K562 (cell line): ENCODE measurements at regions not wholly inside any gene's neighbourhood (a gene's known extent, or its start where the extent isn't known, plus 50 kb on each side); places are given as distances from the start of the nearest gene placed in this dataset.

Experiments
- ATAC-seq: fragments of 200-7000 bp; cut with Tn5 transposase; 3 replicates; pipeline ENCODE4 v1.9.1; 2020; ENCODE audit warnings: moderate library complexity
- BruUV-seq: library from RNA; stranded (reverse); fragments of 400-500 nt; replicated peaks from 2 replicates; lab custom pipeline; 2021; lab: Mats Ljungman, UMichigan
- CTCF ChIA-PET: fragments of 300-600 bp; formaldehyde crosslinking; extraction: SDS; loops from one replicate; lab custom pipeline; 2021; ENCODE audit warnings: low intra/inter-chr PET ratio; lab: Yijun Ruan, JAX
- POLR2A ChIA-PET: fragments of 300-600, 350-650 bp; sonication (Branson Sonifier 250); formaldehyde crosslinking; extraction: SDS; loops from one replicate; lab custom pipeline; 2021; ENCODE audit warnings: antibody characterized with exemption, inconsistent platforms; lab: Yijun Ruan, JAX
- DNase-seq, 4 experiments: peaks; one replicate each; pipeline versions ENCODE4 v3.0.0 to v3.0.0-alpha.2; 2011 to 2018; ENCODE audit warnings: low spot score in 3 of 4, mixed read lengths in 3 of 4; ENCODE audit errors: extremely low read depth in 1 of 4
- FAIRE-seq: peaks from 2 replicates; lab custom pipeline; 2011; peaks lifted over from hg19 to GRCh38; lab: Jason Lieb, UNC
- H2AFZ ChIP-seq: 2 replicates; pipeline ENCODE4 v1.6.0; 2011; ENCODE audit warnings: low read depth, low read length, control low read depth, inconsistent platforms
- H3K27ac ChIP-seq: fragments of 200-600 bp; 3 replicates; pipeline ENCODE4 v1.8.0; 2011; ENCODE audit warnings: low read depth, mild to moderate bottlenecking, control low read depth, inconsistent platforms, low read length, moderate library complexity, mixed read lengths; ENCODE audit errors: extremely low read depth
- H3K27me3 ChIP-seq, 2 experiments: fragments of 300-600 bp in 1 of 2; 2 replicates in 1 of 2; 3 replicates in 1 of 2; pipeline versions ENCODE4 v1.6.0 to v1.8.0; 2011; ENCODE audit warnings: inconsistent platforms in 2 of 2, low read length in 2 of 2, mild to moderate bottlenecking in 1 of 2, mixed read lengths in 1 of 2, moderate library complexity in 1 of 2; ENCODE audit not compliant: control insufficient read depth in 2 of 2, insufficient read depth in 2 of 2
- H3K36me3 ChIP-seq: fragments of 300-600 bp; 3 replicates; pipeline ENCODE4 v1.8.0; 2011; ENCODE audit warnings: mild to moderate bottlenecking, low read length, inconsistent platforms; ENCODE audit not compliant: control insufficient read depth, insufficient read depth
- H3K4me1 ChIP-seq, 2 experiments: fragments of 200-600 bp in 1 of 2; replicated peaks in 1 of 2; 2 replicates in 1 of 2; 3 replicates in 1 of 2; pipeline versions ENCODE4 v1.5.1 to v1.8.0; 2011; ENCODE audit warnings: inconsistent platforms in 2 of 2, low read length in 2 of 2, mild to moderate bottlenecking in 1 of 2, mixed read lengths in 1 of 2, moderate library complexity in 1 of 2; ENCODE audit not compliant: control insufficient read depth in 2 of 2, insufficient read depth in 2 of 2
- H3K4me2 ChIP-seq: 2 replicates; pipeline ENCODE4 v1.6.1; 2011; ENCODE audit warnings: low read length, control low read depth, inconsistent platforms, mixed read lengths; ENCODE audit not compliant: insufficient read depth
- H3K4me3 ChIP-seq: fragments of 200-600 bp; sonication (generic), shearing (Covaris generic); 2 replicates; pipeline ENCODE4 v1.5.1; 2016; ENCODE audit warnings: control low read depth, inconsistent platforms
- H3K79me2 ChIP-seq: fragments of 200-600 bp; 3 replicates; pipeline ENCODE4 v1.8.0; 2011; ENCODE audit warnings: low read length, inconsistent platforms; ENCODE audit not compliant: control insufficient read depth, insufficient read depth
- H3K9ac ChIP-seq, 2 experiments: 2 replicates each; pipeline versions ENCODE4 v1.6.0 to v1.6.1; 2011; ENCODE audit warnings: low read depth in 2 of 2, low read length in 2 of 2, control low read depth in 1 of 2, inconsistent platforms in 1 of 2, mild to moderate bottlenecking in 1 of 2, mixed read lengths in 1 of 2; ENCODE audit not compliant: insufficient read depth in 1 of 2
- H3K9me1 ChIP-seq: one replicate; pipeline ENCODE4 v1.6.0; 2011; ENCODE audit warnings: inconsistent platforms, mild to moderate bottlenecking, low read length, moderate library complexity; ENCODE audit not compliant: control insufficient read depth, insufficient read depth
- H3K9me3 ChIP-seq: replicated peaks from 2 replicates; pipeline ENCODE4 v1.5.1; 2011; ENCODE audit warnings: low read depth, low read length, inconsistent platforms; ENCODE audit not compliant: control insufficient read depth, insufficient read depth
- H4K20me1 ChIP-seq: replicated peaks from 2 replicates; pipeline ENCODE4 v1.6.1; 2011; ENCODE audit warnings: low read length, inconsistent platforms, mixed read lengths; ENCODE audit not compliant: control insufficient read depth, insufficient read depth
- C11orf30 ChIP-seq: fragments of 450-650 bp; IDR thresholded peaks from 2 replicates; pipeline ENCODE4 v1.6.1; 2016; ENCODE audit warnings: low read depth, mild to moderate bottlenecking
- DPF2 ChIP-seq: fragments of 450-650 bp; IDR thresholded peaks from 2 replicates; pipeline ENCODE4 v1.6.1; 2016
- ETV1 ChIP-seq: fragments of 450-650 bp; conservative IDR thresholded peaks from 2 replicates; pipeline ENCODE4 v1.6.1; 2016; ENCODE audit warnings: missing genetic modification characterization, control low read depth, low read depth, missing compliant biosample characterization
- FOXA1 ChIP-seq: fragments of 450-650 bp; IDR thresholded peaks from 2 replicates; pipeline ENCODE4 v1.6.1; 2016; ENCODE audit warnings: mild to moderate bottlenecking, borderline replicate concordance
- MAFF ChIP-seq: IDR thresholded peaks from 2 replicates; pipeline ENCODE4 v1.6.1; 2012; ENCODE audit warnings: low read length, improper control_type of control experiment
- MAFG ChIP-seq: fragments of 450-650 bp; conservative IDR thresholded peaks from 2 replicates; pipeline ENCODE4 v1.6.1; 2016; ENCODE audit warnings: missing genetic modification characterization, missing compliant biosample characterization
- MAFK ChIP-seq: IDR thresholded peaks from 2 replicates; pipeline ENCODE4 v1.6.1; 2011; ENCODE audit warnings: low read length, improper control_type of control experiment
- PML ChIP-seq: IDR thresholded peaks from 2 replicates; pipeline ENCODE4 v1.6.1; 2012; ENCODE audit warnings: low read length, inconsistent platforms
- PTBP1 ChIP-seq: fragments of 200-400 bp; formaldehyde crosslinking; IDR thresholded peaks from 2 replicates; pipeline ENCODE4 v1.6.1; 2017; ENCODE audit warnings: low read depth, low read length
- SMARCE1 ChIP-seq: fragments of 450-650 bp; IDR thresholded peaks from 2 replicates; pipeline ENCODE4 v1.7.1; 2016; ENCODE audit warnings: mild to moderate bottlenecking
- ZNF232 ChIP-seq: sonication (generic); formaldehyde crosslinking; IDR thresholded peaks from 2 replicates; pipeline ENCODE4 v1.8.0; 2022; ENCODE audit warnings: mild to moderate bottlenecking, missing genetic modification reagents
- ZNF316 ChIP-seq: fragments of 450-650 bp; IDR thresholded peaks from 2 replicates; pipeline ENCODE4 v1.6.1; 2016
- WGBS: fragments of 100-300 bp; shearing (Covaris generic); methylation state at CpG from one replicate; pipeline ENCODE4 v1.1.6; 2016; ENCODE audit warnings: low coverage, mixed read lengths; ENCODE audit not compliant: insufficient coverage; ENCODE audit errors: missing lambda C conversion rate; 5-methylcytosine and 5-hydroxymethylcytosine counted together
- in situ Hi-C: fragments of 300-500 bp; cut with MboI; formaldehyde crosslinking; loops from 4 replicates; pipeline ENCODE4 v1.15.0; 2018; ENCODE audit warnings: inconsistent platforms, mixed read lengths
- intact Hi-C: fragments of 100-400 bp; cut with micrococcal nuclease; formaldehyde crosslinking; loops from 2 replicates; pipeline ENCODE4 v1.14.2; 2022
- TF ChIP-seq, protein P1 (sequence below): fragments of 250-450 bp; sonication (Bioruptor Pico); IDR thresholded peaks from 2 replicates; pipeline ENCODE4 v1.4.0; 2020; ENCODE audit warnings: mild to moderate bottlenecking, moderate library complexity
- TF ChIP-seq, protein P2 (sequence below): fragments of 450-650 bp; formaldehyde crosslinking; IDR thresholded peaks from 2 replicates; pipeline ENCODE4 v1.4.0; 2022; ENCODE audit warnings: missing genetic modification characterization

DNA sequence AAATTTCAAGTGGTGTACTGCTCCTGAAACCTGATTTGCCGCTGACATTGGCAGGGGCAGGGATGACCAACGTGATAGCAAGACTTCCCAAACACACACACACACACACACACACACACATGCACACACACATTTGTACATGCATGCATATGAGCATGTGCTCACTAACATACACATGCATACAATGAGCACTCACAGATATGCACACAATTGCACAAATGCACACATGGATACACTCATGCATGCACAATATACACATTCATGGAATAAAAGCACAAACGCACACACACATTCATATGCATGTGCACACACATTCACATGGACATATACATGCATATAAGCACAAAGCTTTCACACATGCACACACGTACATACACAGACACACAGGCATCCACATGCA lies 181.2 kb upstream of the ZNF618 start:
- FAIRE-seq: no peak

DNA sequence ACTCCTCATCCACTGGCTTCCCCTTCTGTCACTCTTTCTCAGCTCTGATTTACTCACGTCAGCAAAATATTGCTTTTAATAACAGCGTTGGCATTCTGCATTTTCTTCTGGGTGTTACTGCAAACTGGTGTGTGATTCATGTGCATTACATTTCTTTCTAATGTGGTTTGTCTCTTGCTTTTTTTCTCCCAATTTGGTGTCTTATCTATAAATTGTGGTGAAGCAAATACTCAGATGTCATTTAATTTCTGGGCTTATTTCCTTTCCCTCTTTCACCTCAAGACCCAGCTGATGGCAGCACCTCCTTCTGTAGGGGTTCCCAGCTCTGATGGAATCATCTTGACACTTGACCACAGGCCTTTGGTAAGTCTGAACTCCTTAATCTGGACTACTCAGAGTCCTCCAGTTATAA lies 180.7 kb upstream of the ZNF618 start:
- WGBS: 0% methylated on average over 2 of the region's 2 CpGs
- Histone ChIP-seq H3K27me3 (peaks cover 3 to 24% of the 10 kb centered on the region in 2 experiments; a peak in 3 of 5 replicates), H3K4me1 (no peaks in the 10 kb centered on the region; a peak in 1 of 5 replicates), H3K27ac (no peak overlapping the region), H2AFZ (no peak overlapping the region), H3K9me3 (no peaks in the 10 kb centered on the region; the same call in 1 of the 2 replicates), H3K4me2 (no peak overlapping the region), H3K9ac (no peak overlapping the region), H3K9me1 (no peaks in the 10 kb centered on the region), H3K79me2 (no peaks in the 10 kb centered on the region), H3K36me3 (no peaks in the 10 kb centered on the region; the same call in 2 of the 3 replicates), H4K20me1 (no peaks in the 10 kb centered on the region), H3K4me3 (no peak overlapping the region)
- ATAC-seq (no peak), FAIRE-seq (no peak), DNase-seq (no peak)
- POLR2A ChIA-PET: no interaction called here
- in situ Hi-C loops (no loop called here), intact Hi-C loops (no loop called here)
- no TSS peak for BruUV-seq
- CTCF ChIA-PET: no interaction called here
- TF ChIP-seq SMARCE1 (no peak), MAFG (tag) (peak; percentile 41; the same call in 1 of the 2 replicates), MAFK (peak; percentile 32; the same call in 1 of the 2 replicates), FOXA1 (no peak), DPF2 (no peak), PML (no peak), C11orf30 (peak; percentile 39; the same call in 1 of the 2 replicates), ETV1 (tag) (no peak), ZNF316 (peak; percentile 64), ZNF232 (CRISPR knock-in tag) (no peak), MAFF (peak; percentile 29; the same call in 1 of the 2 replicates)
- TF ChIP-seq, protein P1, sequence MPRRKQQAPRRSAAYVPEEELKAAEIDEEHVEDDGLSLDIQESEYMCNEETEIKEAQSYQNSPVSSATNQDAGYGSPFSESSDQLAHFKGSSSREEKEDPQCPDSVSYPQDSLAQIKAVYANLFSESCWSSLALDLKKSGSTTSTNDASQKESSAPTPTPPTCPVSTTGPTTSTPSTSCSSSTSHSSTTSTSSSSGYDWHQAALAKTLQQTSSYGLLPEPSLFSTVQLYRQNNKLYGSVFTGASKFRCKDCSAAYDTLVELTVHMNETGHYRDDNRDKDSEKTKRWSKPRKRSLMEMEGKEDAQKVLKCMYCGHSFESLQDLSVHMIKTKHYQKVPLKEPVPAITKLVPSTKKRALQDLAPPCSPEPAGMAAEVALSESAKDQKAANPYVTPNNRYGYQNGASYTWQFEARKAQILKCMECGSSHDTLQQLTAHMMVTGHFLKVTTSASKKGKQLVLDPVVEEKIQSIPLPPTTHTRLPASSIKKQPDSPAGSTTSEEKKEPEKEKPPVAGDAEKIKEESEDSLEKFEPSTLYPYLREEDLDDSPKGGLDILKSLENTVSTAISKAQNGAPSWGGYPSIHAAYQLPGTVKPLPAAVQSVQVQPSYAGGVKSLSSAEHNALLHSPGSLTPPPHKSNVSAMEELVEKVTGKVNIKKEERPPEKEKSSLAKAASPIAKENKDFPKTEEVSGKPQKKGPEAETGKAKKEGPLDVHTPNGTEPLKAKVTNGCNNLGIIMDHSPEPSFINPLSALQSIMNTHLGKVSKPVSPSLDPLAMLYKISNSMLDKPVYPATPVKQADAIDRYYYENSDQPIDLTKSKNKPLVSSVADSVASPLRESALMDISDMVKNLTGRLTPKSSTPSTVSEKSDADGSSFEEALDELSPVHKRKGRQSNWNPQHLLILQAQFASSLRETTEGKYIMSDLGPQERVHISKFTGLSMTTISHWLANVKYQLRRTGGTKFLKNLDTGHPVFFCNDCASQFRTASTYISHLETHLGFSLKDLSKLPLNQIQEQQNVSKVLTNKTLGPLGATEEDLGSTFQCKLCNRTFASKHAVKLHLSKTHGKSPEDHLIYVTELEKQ: no peak
- TF ChIP-seq, protein P2, sequence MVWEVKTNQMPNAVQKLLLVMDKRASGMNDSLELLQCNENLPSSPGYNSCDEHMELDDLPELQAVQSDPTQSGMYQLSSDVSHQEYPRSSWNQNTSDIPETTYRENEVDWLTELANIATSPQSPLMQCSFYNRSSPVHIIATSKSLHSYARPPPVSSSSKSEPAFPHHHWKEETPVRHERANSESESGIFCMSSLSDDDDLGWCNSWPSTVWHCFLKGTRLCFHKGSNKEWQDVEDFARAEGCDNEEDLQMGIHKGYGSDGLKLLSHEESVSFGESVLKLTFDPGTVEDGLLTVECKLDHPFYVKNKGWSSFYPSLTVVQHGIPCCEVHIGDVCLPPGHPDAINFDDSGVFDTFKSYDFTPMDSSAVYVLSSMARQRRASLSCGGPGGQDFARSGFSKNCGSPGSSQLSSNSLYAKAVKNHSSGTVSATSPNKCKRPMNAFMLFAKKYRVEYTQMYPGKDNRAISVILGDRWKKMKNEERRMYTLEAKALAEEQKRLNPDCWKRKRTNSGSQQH (CRISPR knock-in tag): no peak

More for the DNA sequence above, 181.2 kb upstream of the ZNF618 start:
- CTCF ChIA-PET: no interaction called here
- intact Hi-C loops: no loop called here
- Histone ChIP-seq H3K27me3 (peaks cover 2 to 23% of the 10 kb centered on the region in 2 experiments; a peak in 3 of 5 replicates), H3K9ac (no peak overlapping the region), H4K20me1 (no peaks in the 10 kb centered on the region), H2AFZ (no peak overlapping the region), H3K4me2 (no peak overlapping the region), H3K27ac (no peak overlapping the region), H3K9me1 (no peaks in the 10 kb centered on the region), H3K79me2 (no peaks in the 10 kb centered on the region), H3K9me3 (no peaks in the 10 kb centered on the region; the same call in 1 of the 2 replicates), H3K4me3 (no peak overlapping the region), H3K4me1 (no peaks in the 10 kb centered on the region; a peak in 1 of 5 replicates), H3K36me3 (no peaks in the 10 kb centered on the region; the same call in 2 of the 3 replicates)
- POLR2A ChIA-PET: no interaction called here
- BruUV-seq: no TSS peak
- DNase-seq (no peak), ATAC-seq (no peak)
- 0% methylated on average over 4 of the region's 4 CpGs for WGBS
- in situ Hi-C loops: no loop called here
- no peak for TF ChIP-seq PTBP1
